Immature natural killer cell (primary cell): ENCODE measurements at regions not wholly inside any gene's neighbourhood (a gene's known extent, or its start where the extent isn't known, plus 50 kb on each side); places are given as distances from the start of the nearest gene placed in this dataset.
"Not testable (repeated sequence)": the region's sequence is repeated elsewhere in the genome, so short reads cannot be mapped to it uniquely, and the experiment has no call there.

ENCODE experiments used
- DNase-seq, 3 donors: peaks; one replicate each; pipeline ENCODE4 v3.0.0; 2022; ENCODE audit warnings: mixed read lengths in 1 of 3
- H3K27ac Mint-ChIP-seq, 6 donors: one replicate each; pipeline ENCODE4 v1.8.0; 2020; ENCODE audit warnings: mixed read lengths in 6 of 6, mild to moderate bottlenecking in 5 of 6, inconsistent platforms in 4 of 6, moderate library complexity in 3 of 6
- H3K27me3 Mint-ChIP-seq, 3 donors: one replicate each; pipeline ENCODE4 v1.8.0; 2020 to 2021; ENCODE audit warnings: low read depth in 3 of 3, mild to moderate bottlenecking in 3 of 3, mixed read lengths in 3 of 3, moderate library complexity in 3 of 3, inconsistent platforms in 1 of 3
- H3K36me3 Mint-ChIP-seq, 3 donors: one replicate each; pipeline ENCODE4 v1.8.0; 2020; ENCODE audit warnings: mixed read lengths in 3 of 3, inconsistent platforms in 2 of 3, mild to moderate bottlenecking in 2 of 3
- H3K4me1 Mint-ChIP-seq, 2 donors: one replicate each; pipeline ENCODE4 v1.8.0; 2020; ENCODE audit warnings: inconsistent platforms in 2 of 2, mild to moderate bottlenecking in 2 of 2, mixed read lengths in 2 of 2, moderate library complexity in 1 of 2
- H3K4me3 Mint-ChIP-seq, 5 donors: one replicate each; pipeline ENCODE4 v1.8.0; 2020; ENCODE audit warnings: mild to moderate bottlenecking in 5 of 5, mixed read lengths in 5 of 5, inconsistent platforms in 3 of 5, moderate library complexity in 3 of 5
- H3K9me3 Mint-ChIP-seq, 6 donors: one replicate each; pipeline ENCODE4 v1.8.0; 2020; ENCODE audit warnings: mild to moderate bottlenecking in 6 of 6, mixed read lengths in 6 of 6, inconsistent platforms in 4 of 6, moderate library complexity in 3 of 6

DNA sequence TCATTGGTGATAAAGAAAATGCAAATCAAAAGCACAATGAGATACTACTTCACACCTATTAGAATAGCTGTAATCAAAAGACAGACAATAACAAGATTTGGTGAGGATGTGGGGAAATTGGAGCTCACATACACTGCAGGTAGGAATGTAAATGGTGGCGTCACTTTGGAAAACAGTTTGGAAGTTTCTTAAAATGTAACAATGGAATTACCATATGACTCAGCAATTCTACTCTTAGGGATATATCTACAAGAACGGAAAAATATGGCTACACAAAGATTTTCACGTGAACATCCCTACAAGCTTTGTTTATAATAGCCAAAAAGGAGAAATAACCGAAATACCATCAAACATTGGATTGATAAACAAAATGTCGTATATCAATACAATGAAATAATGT, 270.4 kb downstream of the DOK5 start:
- DNase-seq: no peak
- H3K4me3 Mint-ChIP-seq: no peak overlapping the region
- no peaks in the 10 kb centered on the region for H3K27me3 Mint-ChIP-seq
- H3K27ac Mint-ChIP-seq: no peak overlapping the region
- H3K36me3 Mint-ChIP-seq: no peaks in the 10 kb centered on the region
- no peaks in the 10 kb centered on the region for H3K4me1 Mint-ChIP-seq
- peaks cover 0 to 17% (median 3%) of the 10 kb centered on the region in 6 donors for H3K9me3 Mint-ChIP-seq

DNA sequence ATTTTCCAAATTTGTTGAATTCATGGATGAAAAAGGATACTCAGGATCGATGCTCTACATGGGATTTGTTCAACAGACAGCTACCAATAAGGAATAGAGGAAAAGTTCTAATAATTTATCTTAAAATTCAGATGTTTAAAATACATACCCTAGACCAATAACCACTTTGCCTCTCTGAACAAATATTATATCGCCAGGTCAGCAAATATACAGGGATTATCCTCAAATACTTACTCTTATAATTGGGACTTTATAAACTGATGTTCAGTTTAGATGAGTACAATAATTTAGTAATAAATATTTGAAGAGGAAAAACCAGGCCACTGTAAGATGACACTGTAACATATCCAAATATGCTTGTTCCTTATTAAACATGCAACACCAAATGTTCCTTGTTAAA, 268.7 kb downstream of the DOK5 start:
- H3K27me3 Mint-ChIP-seq: no peaks in the 10 kb centered on the region
- no peak overlapping the region for H3K4me3 Mint-ChIP-seq
- H3K36me3 Mint-ChIP-seq: no peaks in the 10 kb centered on the region
- DNase-seq: no peak
- H3K27ac Mint-ChIP-seq: no peak overlapping the region
- H3K9me3 Mint-ChIP-seq: peaks cover 0 to 14% (median 2%) of the 10 kb centered on the region in 6 donors
- H3K4me1 Mint-ChIP-seq: no peaks in the 10 kb centered on the region

- Mint-ChIP-seq H3K4me1 (no peaks in the 10 kb centered on the region), H3K27ac (no peak overlapping the region), H3K27me3 (peaks cover 0 to 2% (median 1%) of the 10 kb centered on the region in 3 donors)
Measured at GRCh38 chr20:54742193-54742592, 266.8 kb downstream of the DOK5 start.

GRCh38 chr20:54736421-54736820, 261.0 kb downstream of the DOK5 start:
- no peak for DNase-seq
- H3K27me3 Mint-ChIP-seq: peaks cover 2 to 4% (median 2%) of the 10 kb centered on the region in 3 donors
- H3K4me3 Mint-ChIP-seq: no peak overlapping the region
- no peak overlapping the region for H3K27ac Mint-ChIP-seq
- H3K36me3 Mint-ChIP-seq: no peaks in the 10 kb centered on the region
- peaks cover 0 to 6% (median 0%) of the 10 kb centered on the region in 6 donors for H3K9me3 Mint-ChIP-seq
- H3K4me1 Mint-ChIP-seq: no peaks in the 10 kb centered on the region

More at GRCh38 chr20:54742193-54742592, 266.8 kb downstream of the DOK5 start:
- Mint-ChIP-seq H3K9me3 (peaks cover 0 to 8% (median 2%) of the 10 kb centered on the region in 6 donors), H3K36me3 (no peaks in the 10 kb centered on the region), H3K4me3 (no peak overlapping the region)
- DNase-seq: no peak

DNA sequence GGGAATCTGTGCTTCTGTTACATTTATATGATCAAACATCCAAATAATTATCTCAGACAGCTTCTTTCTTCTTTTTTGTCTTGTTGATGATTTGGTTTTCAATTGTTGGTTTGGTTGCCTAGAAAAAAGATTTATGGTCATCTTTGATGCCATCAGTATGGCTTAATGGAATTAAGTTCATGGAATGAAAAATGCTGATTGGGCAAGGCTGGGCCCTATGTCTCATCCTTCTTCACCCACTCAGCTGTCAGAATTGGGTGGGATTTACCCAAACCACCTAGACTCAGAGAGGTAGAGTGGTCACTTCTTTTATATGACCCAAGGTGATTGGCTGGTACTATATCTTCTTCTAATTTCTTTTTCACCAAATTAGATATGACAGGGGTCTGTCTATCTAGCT, 258.3 kb downstream of the DOK5 start:
- H3K4me1 Mint-ChIP-seq: no peaks in the 10 kb centered on the region
- peaks cover 2 to 4% (median 2%) of the 10 kb centered on the region in 3 donors for H3K27me3 Mint-ChIP-seq
- peaks cover 0 to 7% (median under 1%) of the 10 kb centered on the region in 6 donors for H3K9me3 Mint-ChIP-seq
- no peak overlapping the region for H3K27ac Mint-ChIP-seq
- no peaks in the 10 kb centered on the region for H3K36me3 Mint-ChIP-seq
- no peak for DNase-seq
- no peak overlapping the region for H3K4me3 Mint-ChIP-seq

DNA sequence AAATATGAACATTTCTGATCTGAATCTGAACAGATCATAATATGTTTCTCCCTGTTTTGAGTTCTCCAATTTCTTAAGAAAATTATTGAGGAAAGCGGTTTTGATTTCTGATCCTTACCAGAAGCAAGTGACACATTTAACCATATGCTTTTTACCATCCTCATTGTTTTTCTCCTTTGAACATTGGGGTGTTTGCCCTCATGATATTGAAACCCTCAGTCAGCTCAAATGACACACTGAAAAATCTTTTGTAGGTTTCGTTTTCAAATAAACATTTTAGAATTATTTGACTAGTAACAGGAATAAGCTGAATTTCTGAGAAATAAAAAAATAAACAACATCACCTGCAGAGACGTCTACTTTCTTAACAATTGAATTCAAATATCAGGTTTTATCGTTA, 252.1 kb downstream of the DOK5 start:
- no peak for DNase-seq
- Mint-ChIP-seq H3K27ac (no peak overlapping the region), H3K9me3 (peaks cover 0 to 5% (median under 1%) of the 10 kb centered on the region in 6 donors), H3K4me3 (no peak overlapping the region), H3K36me3 (no peaks in the 10 kb centered on the region), H3K4me1 (no peaks in the 10 kb centered on the region), H3K27me3 (no peaks in the 10 kb centered on the region)

DNA sequence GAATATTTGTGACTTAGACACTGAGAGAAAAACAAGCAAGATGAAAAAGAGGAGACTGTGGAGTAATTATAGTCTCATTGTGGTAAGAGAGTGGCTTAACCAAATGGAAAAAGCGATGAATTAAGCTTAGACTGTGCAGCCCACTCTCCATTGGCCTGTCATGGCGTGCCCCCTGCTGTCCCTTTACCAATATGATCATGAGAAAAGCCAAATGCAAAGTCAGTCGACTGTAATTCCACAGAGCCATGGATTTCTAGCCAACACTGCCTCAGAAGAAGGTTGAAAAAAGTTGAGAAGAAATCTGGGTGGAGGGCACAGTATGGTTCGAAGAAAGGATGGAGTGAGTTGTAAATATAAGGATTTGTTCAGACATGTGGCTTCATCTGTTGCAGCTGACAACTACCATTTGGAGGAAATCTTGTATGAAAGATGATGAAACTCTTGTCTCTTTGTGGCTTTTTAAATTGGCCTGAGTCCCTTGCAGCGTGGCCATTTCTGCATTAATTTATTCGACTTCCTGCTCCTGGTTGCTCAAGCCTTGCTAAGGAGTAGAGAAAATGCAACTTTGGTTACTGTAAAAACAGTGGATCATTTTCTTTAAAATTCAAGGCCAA, 251.4 kb downstream of the DOK5 start:
- DNase-seq: no peak
- Mint-ChIP-seq H3K27me3 (no peaks in the 10 kb centered on the region), H3K36me3 (no peaks in the 10 kb centered on the region), H3K27ac (no peak overlapping the region), H3K4me1 (no peaks in the 10 kb centered on the region), H3K9me3 (peaks cover 0 to 9% (median under 1%) of the 10 kb centered on the region in 6 donors), H3K4me3 (no peak overlapping the region)

DNA sequence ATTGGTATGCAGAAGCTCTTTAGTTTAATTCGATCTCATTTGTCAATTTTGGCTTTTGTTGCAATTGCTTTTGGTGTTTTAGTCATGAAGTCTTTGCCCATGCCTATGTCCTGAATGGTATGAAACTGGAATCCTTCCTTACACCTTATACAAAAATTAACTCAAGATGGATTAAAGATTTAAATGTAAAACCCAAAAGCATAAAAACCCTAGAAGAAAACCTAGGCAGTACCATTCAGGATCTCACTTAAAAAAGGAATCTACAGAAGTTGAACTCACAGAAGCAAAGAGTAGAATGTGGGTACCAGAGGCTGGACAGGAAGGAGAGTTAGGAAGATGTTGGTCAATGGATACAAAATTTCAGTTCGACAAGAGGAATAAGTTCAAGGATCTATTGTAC, 249.9 kb downstream of the DOK5 start:
- H3K36me3 Mint-ChIP-seq, H3K4me3 Mint-ChIP-seq, H3K4me1 Mint-ChIP-seq, DNase-seq, H3K27ac Mint-ChIP-seq, H3K9me3 Mint-ChIP-seq, H3K27me3 Mint-ChIP-seq: not testable (repeated sequence)

GRCh38 chr20:54723723-54724122, 248.3 kb downstream of the DOK5 start:
- Mint-ChIP-seq H3K27ac (no peak overlapping the region), H3K4me3 (no peak overlapping the region), H3K27me3 (peaks cover 0 to 3% (median 0%) of the 10 kb centered on the region in 3 donors), H3K36me3 (no peaks in the 10 kb centered on the region), H3K4me1 (no peaks in the 10 kb centered on the region), H3K9me3 (peaks cover 0 to 9% (median under 1%) of the 10 kb centered on the region in 6 donors)
- no peak for DNase-seq

DNA sequence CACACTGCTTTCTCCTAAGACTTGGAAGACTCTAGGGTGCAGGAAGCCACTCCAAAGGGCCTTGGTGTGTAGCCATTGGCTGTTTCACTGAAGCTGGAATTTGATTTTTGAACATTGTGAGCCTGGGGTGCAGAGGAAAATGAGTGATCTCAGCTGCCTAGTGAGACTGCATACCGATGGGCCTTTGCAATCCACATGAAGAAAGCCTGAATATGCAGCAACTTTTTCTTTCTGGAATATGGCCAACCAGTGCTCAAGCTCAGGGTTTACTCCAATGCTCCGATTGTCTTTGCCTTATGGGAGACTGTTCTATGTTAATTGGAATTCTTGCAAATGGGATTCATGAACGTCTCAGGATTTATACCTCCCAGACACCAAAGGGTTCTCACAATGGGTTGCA, 242.6 kb downstream of the DOK5 start:
- no peak overlapping the region for H3K4me3 Mint-ChIP-seq
- peaks cover 2 to 3% (median 3%) of the 10 kb centered on the region in 3 donors for H3K27me3 Mint-ChIP-seq
- no peak overlapping the region for H3K27ac Mint-ChIP-seq
- H3K36me3 Mint-ChIP-seq: peaks cover 0 to 3% (median 0%) of the 10 kb centered on the region in 3 donors
- no peak for DNase-seq
- no peaks in the 10 kb centered on the region for H3K4me1 Mint-ChIP-seq
- peaks cover 0 to 5% (median 3%) of the 10 kb centered on the region in 6 donors for H3K9me3 Mint-ChIP-seq

DNA sequence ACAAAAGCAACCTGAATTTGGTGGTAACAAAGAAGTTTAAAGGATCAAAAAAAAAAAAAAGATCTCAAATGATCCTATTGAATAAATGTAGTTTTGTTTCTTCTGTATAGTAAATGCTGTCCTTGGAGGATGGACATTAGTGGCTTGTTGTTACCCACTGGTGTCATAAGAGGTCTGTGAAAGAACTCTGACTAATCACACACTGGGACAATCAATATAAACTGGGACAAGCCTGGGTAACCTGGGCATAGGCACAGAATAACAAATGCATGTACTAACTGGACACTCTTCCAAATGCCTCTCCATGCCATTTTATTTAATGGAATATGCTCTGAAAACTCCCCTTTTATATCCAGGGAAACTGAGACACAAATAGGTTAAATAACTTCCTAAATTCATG, 241.4 kb downstream of the DOK5 start:
- peaks cover 2 to 3% (median 3%) of the 10 kb centered on the region in 3 donors for H3K27me3 Mint-ChIP-seq
- H3K4me3 Mint-ChIP-seq: no peak overlapping the region
- peaks cover 0 to 4% (median 2%) of the 10 kb centered on the region in 6 donors for H3K9me3 Mint-ChIP-seq
- peaks cover 0 to 3% (median 0%) of the 10 kb centered on the region in 3 donors for H3K36me3 Mint-ChIP-seq
- no peak for DNase-seq
- H3K4me1 Mint-ChIP-seq: no peaks in the 10 kb centered on the region
- H3K27ac Mint-ChIP-seq: no peak overlapping the region

GRCh38 chr20:54716174-54716747, 240.9 kb downstream of the DOK5 start:
- no peaks in the 10 kb centered on the region for H3K4me1 Mint-ChIP-seq
- H3K27ac Mint-ChIP-seq: no peak overlapping the region
- no peak overlapping the region for H3K4me3 Mint-ChIP-seq
- no peak for DNase-seq
- peaks cover 0 to 4% (median 1%) of the 10 kb centered on the region in 6 donors for H3K9me3 Mint-ChIP-seq
- peaks cover 0 to 3% (median 0%) of the 10 kb centered on the region in 3 donors for H3K36me3 Mint-ChIP-seq
- H3K27me3 Mint-ChIP-seq: peaks cover 2 to 3% (median 3%) of the 10 kb centered on the region in 3 donors

- Mint-ChIP-seq H3K9me3 (peaks cover 0 to 4% (median 1%) of the 10 kb centered on the region in 6 donors), H3K27me3 (peaks cover 0 to 4% (median 3%) of the 10 kb centered on the region in 3 donors), H3K4me3 (no peak overlapping the region), H3K36me3 (peaks cover 0 to 3% (median 0%) of the 10 kb centered on the region in 3 donors), H3K4me1 (no peaks in the 10 kb centered on the region), H3K27ac (no peak overlapping the region)
- no peak for DNase-seq
Measured at GRCh38 chr20:54714817-54715216, 239.4 kb downstream of the DOK5 start.

GRCh38 chr20:54713727-54714126, 238.3 kb downstream of the DOK5 start:
- peaks cover 0 to 4% (median under 1%) of the 10 kb centered on the region in 6 donors for H3K9me3 Mint-ChIP-seq
- H3K27ac Mint-ChIP-seq: no peak overlapping the region
- no peak for DNase-seq

More at GRCh38 chr20:54713727-54714126, 238.3 kb downstream of the DOK5 start:
- Mint-ChIP-seq H3K4me1 (no peaks in the 10 kb centered on the region), H3K36me3 (peaks cover 0 to 3% (median 0%) of the 10 kb centered on the region in 3 donors), H3K4me3 (no peak overlapping the region), H3K27me3 (peaks cover 0 to 4% (median 3%) of the 10 kb centered on the region in 3 donors)
